GM23338 (cell line): ENCODE measurements at regions not wholly inside any gene's neighbourhood (a gene's known extent, or its start where the extent isn't known, plus 50 kb on each side); places are given as distances from the start of the nearest gene placed in this dataset.
"Not testable (repeated sequence)": the region's sequence is repeated elsewhere in the genome, so short reads cannot be mapped to it uniquely, and the experiment has no call there.

Source experiments
- ATAC-seq: fragments of 200-7000 bp; cut with Tn5 transposase; 3 replicates; pipeline ENCODE4 v1.9.1; 2020
- DNase-seq: peaks from one replicate; pipeline ENCODE4 v3.0.0-alpha.2; 2015; ENCODE audit warnings: low spot score
- H2AFZ ChIP-seq: fragments of 200-600 bp; sonication (generic); 2 replicates; pipeline ENCODE4 v1.8.0; 2016; ENCODE audit warnings: antibody characterized with exemption, mild to moderate bottlenecking, moderate library complexity
- H3F3A ChIP-seq: fragments of 200-600 bp; sonication (generic); replicated peaks from 2 replicates; pipeline ENCODE4 v1.8.0; 2017; ENCODE audit warnings: antibody characterized with exemption, mixed run types, low read depth
- H3K27ac ChIP-seq: fragments of 200-600 bp; sonication (generic); 2 replicates; pipeline ENCODE4 v1.6.1; 2016; ENCODE audit warnings: low read depth
- H3K27me3 ChIP-seq: fragments of 200-600 bp; sonication (generic); 2 replicates; pipeline ENCODE4 v1.8.0; 2016; ENCODE audit warnings: mild to moderate bottlenecking, mixed run types, moderate library complexity; ENCODE audit not compliant: insufficient read depth
- H3K36me3 ChIP-seq: fragments of 200-600 bp; sonication (generic); 2 replicates; pipeline ENCODE4 v1.8.0; 2016; ENCODE audit warnings: mild to moderate bottlenecking; ENCODE audit not compliant: insufficient read depth
- H3K4me1 ChIP-seq: fragments of 200-600 bp; sonication (generic); 2 replicates; pipeline ENCODE4 v1.8.0; 2016; ENCODE audit warnings: mild to moderate bottlenecking, moderate library complexity; ENCODE audit not compliant: insufficient read depth
- H3K4me2 ChIP-seq: fragments of 200-600 bp; sonication (generic); 2 replicates; pipeline ENCODE4 v1.7.1; 2017; ENCODE audit warnings: mixed run types
- H3K4me3 ChIP-seq: fragments of 200-600 bp; sonication (generic); 2 replicates; pipeline ENCODE4 v1.6.1; 2016; ENCODE audit warnings: mixed run types
- H3K79me2 ChIP-seq: fragments of 200-600 bp; sonication (generic); replicated peaks from 2 replicates; pipeline ENCODE4 v1.8.0; 2017; ENCODE audit warnings: mild to moderate bottlenecking; ENCODE audit not compliant: insufficient read depth
- H3K9me2 ChIP-seq: fragments of 200-600 bp; sonication (generic); 2 replicates; pipeline ENCODE4 v1.8.0; 2017; ENCODE audit not compliant: insufficient read depth
- H4K20me1 ChIP-seq: fragments of 200-600 bp; sonication (generic); replicated peaks from 2 replicates; pipeline ENCODE4 v1.8.0; 2017; ENCODE audit warnings: mild to moderate bottlenecking; ENCODE audit not compliant: insufficient read depth
- H3K27ac Mint-ChIP-seq: 2 replicates; pipeline ENCODE4 v1.8.0; 2020; ENCODE audit warnings: inconsistent platforms, mild to moderate bottlenecking, moderate library complexity, mixed read lengths
- H3K27me3 Mint-ChIP-seq: 3 replicates; pipeline ENCODE4 v1.8.0; 2022; ENCODE audit warnings: low read depth, mild to moderate bottlenecking, moderate library complexity, mixed read lengths, inconsistent platforms; ENCODE audit not compliant: insufficient read depth, poor library complexity
- H3K36me3 Mint-ChIP-seq: 3 replicates; pipeline ENCODE4 v1.8.0; 2021; ENCODE audit warnings: low read depth, mild to moderate bottlenecking, inconsistent platforms, moderate library complexity, mixed read lengths
- H3K4me1 Mint-ChIP-seq: 3 replicates; pipeline ENCODE4 v1.8.0; 2020; ENCODE audit warnings: mild to moderate bottlenecking, inconsistent platforms, mixed read lengths
- H3K4me3 Mint-ChIP-seq: 3 replicates; pipeline ENCODE4 v1.8.0; 2021; ENCODE audit warnings: moderate library complexity, mild to moderate bottlenecking, inconsistent platforms, mixed read lengths
- H3K9me3 Mint-ChIP-seq: 3 replicates; pipeline ENCODE4 v1.8.0; 2020; ENCODE audit warnings: moderate library complexity, mild to moderate bottlenecking, inconsistent platforms, mixed read lengths
- EZH2 ChIP-seq: fragments of 200-600 bp; sonication (generic); IDR thresholded peaks from one replicate; pipeline ENCODE4 v1.8.0; 2017; ENCODE audit warnings: antibody characterized with exemption, mild to moderate bottlenecking, low read depth; ENCODE audit not compliant: unreplicated experiment
- ZNF331 ChIP-seq: fragments of 250-450 bp; sonication (Bioruptor Pico); IDR thresholded peaks from 2 replicates; pipeline ENCODE4 v1.5.0; 2020; ENCODE audit warnings: low read depth, mild to moderate bottlenecking, moderate library complexity
- TF ChIP-seq, protein P1 (sequence below): IDR thresholded peaks from one replicate; pipeline ENCODE4 v1.6.1; 2018; ENCODE audit warnings: antibody characterized with exemption; ENCODE audit not compliant: unreplicated experiment
- TF ChIP-seq, protein P2 (sequence below): fragments of 250-450 bp; sonication (Bioruptor Pico); IDR thresholded peaks from 2 replicates; pipeline ENCODE4 v1.5.0; 2020; ENCODE audit warnings: mild to moderate bottlenecking, moderate library complexity

DNA sequence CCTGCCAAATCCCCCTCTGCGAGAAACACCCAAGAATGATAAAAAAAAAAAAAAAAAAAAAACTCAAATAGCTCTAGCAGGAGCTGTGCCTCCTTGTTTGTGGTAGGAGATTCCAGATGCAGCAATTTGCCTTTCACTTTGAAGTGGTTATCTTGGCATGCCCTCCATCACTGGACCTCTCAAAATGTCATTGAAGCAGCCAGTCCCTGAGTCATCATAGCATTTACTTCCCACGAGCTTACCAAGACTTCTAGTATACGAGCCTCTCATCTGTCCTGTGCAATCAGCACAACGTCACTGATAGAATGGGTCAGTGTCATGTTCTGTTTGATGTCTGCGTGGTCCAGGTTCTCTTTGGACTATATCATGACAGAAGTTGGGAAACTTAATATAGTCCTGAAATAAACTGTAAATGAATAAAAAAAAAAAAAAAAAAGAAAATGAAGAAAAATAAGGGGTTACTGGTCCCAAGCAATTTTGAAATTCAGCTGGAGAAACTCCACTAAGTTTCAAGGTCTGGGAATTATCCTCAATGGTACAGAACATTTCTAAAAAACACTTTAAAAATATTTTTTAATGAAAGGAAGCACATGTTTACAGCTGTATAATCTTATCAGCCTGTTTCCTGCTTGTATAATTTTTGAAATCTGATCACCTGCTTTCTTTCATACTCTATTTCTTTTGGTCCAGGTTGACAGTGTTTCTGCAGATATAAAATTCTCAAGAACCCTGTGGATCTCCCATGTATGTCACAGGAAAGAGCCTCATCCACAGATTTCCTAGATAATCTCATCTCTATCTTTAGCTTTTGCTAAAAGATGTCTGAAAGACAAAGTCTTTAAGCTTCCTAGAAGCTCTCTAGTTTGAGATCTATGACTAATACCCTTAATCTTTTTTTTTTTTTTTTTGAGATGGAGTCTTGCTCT, 74.1 kb upstream of the EHBP1 start (continued):
- TF ChIP-seq, protein P1, sequence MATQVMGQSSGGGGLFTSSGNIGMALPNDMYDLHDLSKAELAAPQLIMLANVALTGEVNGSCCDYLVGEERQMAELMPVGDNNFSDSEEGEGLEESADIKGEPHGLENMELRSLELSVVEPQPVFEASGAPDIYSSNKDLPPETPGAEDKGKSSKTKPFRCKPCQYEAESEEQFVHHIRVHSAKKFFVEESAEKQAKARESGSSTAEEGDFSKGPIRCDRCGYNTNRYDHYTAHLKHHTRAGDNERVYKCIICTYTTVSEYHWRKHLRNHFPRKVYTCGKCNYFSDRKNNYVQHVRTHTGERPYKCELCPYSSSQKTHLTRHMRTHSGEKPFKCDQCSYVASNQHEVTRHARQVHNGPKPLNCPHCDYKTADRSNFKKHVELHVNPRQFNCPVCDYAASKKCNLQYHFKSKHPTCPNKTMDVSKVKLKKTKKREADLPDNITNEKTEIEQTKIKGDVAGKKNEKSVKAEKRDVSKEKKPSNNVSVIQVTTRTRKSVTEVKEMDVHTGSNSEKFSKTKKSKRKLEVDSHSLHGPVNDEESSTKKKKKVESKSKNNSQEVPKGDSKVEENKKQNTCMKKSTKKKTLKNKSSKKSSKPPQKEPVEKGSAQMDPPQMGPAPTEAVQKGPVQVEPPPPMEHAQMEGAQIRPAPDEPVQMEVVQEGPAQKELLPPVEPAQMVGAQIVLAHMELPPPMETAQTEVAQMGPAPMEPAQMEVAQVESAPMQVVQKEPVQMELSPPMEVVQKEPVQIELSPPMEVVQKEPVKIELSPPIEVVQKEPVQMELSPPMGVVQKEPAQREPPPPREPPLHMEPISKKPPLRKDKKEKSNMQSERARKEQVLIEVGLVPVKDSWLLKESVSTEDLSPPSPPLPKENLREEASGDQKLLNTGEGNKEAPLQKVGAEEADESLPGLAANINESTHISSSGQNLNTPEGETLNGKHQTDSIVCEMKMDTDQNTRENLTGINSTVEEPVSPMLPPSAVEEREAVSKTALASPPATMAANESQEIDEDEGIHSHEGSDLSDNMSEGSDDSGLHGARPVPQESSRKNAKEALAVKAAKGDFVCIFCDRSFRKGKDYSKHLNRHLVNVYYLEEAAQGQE = no peak

DNA sequence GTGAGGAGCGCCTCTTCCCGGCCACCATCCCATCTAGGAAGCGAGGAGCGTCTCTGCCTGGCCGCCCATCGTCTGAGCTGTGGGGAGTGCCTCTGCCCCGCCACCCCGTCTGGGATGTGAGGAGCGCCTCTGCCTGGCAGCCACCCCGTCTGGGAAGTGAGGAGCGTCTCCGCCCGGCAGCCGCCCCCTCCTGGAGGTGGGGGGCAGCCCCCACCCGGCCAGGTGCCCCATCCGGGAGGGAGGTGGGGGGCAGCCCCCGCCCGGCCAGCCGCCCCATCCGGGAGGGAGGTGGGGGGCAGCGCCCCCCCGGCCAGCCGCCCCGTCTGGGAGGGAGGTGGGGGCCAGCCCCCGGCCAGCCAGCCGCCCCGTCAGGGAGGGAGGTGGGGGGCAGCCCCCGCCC, 75.3 kb upstream of the EHBP1 start:
- H3K4me3 ChIP-seq, H3K36me3 ChIP-seq, H3K4me1 Mint-ChIP-seq, H3K27me3 ChIP-seq, DNase-seq, H2AFZ ChIP-seq, ATAC-seq, H3K4me2 ChIP-seq, H3K27me3 Mint-ChIP-seq, H3K27ac Mint-ChIP-seq, H3K4me3 Mint-ChIP-seq, H3F3A ChIP-seq, H3K79me2 ChIP-seq, H3K4me1 ChIP-seq, H4K20me1 ChIP-seq, H3K9me2 ChIP-seq, H3K27ac ChIP-seq: not testable (repeated sequence)
- Mint-ChIP-seq H3K9me3 (peaks cover 47% of the 10 kb centered on the region), H3K36me3 (peaks cover 30% of the 10 kb centered on the region)

DNA sequence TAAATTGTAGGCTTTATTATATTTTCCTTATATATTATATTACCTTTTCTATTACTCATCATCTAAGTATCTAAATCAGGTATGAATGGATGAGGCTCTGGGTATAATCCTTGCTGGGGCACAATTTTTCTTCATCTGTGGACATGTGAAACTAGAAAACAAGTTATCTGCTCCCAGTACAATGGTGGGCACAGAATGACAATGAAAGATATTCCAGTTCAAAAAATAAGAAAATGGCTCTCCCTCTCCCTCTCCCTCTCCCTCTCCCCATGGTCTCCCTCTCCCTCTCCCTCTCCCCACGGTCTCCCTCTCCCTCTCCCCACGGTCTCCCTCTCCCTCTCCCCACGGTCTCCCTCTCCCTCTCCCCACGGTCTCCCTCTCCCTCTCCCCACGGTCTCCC, 76.2 kb upstream of the EHBP1 start:
- not testable (repeated sequence) for H3K79me2 ChIP-seq, DNase-seq, H2AFZ ChIP-seq, H3K27me3 Mint-ChIP-seq, H3K4me1 Mint-ChIP-seq, H4K20me1 ChIP-seq, H3F3A ChIP-seq, H3K36me3 ChIP-seq, H3K27ac ChIP-seq, H3K27me3 ChIP-seq, H3K4me2 ChIP-seq, H3K4me3 Mint-ChIP-seq, H3K27ac Mint-ChIP-seq, H3K4me3 ChIP-seq, ATAC-seq, H3K4me1 ChIP-seq, H3K9me2 ChIP-seq
- peaks cover 30% of the 10 kb centered on the region for H3K36me3 Mint-ChIP-seq
- H3K9me3 Mint-ChIP-seq = peaks cover 43% of the 10 kb centered on the region

DNA sequence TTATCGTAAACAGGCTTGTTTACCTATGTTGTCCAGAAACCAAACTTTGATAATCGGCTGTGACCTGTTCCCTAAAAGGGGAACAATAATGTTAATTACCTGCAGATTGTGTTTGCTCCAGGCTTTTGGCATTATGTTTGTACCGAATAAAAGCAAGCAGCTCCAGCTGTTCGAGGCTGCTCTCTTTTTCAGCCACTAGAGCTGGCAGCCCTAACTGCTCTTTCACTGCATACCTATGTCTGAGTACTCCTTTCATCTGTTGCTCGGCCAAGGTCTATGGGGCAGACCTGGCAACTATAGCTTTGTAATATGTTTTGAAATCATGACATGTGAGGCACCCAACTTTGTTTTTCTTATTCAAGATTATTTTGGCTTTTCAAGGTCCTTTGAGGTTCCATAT, 77.8 kb upstream of the EHBP1 start:
- no peaks in the 10 kb centered on the region for H3F3A ChIP-seq
- H3K4me2 ChIP-seq = no peak overlapping the region
- no peak overlapping the region for H2AFZ ChIP-seq
- no peaks in the 10 kb centered on the region for H3K79me2 ChIP-seq
- Mint-ChIP-seq H3K27ac (no peak overlapping the region), H3K9me3 (peaks cover 36% of the 10 kb centered on the region), H3K4me1 (peaks cover 3% of the 10 kb centered on the region; the same call in 1 of the 3 replicates), H3K27me3 (peaks cover 2% of the 10 kb centered on the region), H3K4me3 (no peak overlapping the region), H3K36me3 (peaks cover 27% of the 10 kb centered on the region)
- H3K4me1 ChIP-seq = no peaks in the 10 kb centered on the region
- H4K20me1 ChIP-seq = no peaks in the 10 kb centered on the region
- H3K27me3 ChIP-seq = no peaks in the 10 kb centered on the region
- ATAC-seq (peak; percentile 97), DNase-seq (peak; percentile 50)
- no peak overlapping the region for H3K4me3 ChIP-seq
- H3K9me2 ChIP-seq = no peaks in the 10 kb centered on the region
- no peak overlapping the region for H3K27ac ChIP-seq
- H3K36me3 ChIP-seq = no peaks in the 10 kb centered on the region; the same call in 1 of the 2 replicates
- no peak for TF ChIP-seq EZH2
- TF ChIP-seq, protein P2, sequence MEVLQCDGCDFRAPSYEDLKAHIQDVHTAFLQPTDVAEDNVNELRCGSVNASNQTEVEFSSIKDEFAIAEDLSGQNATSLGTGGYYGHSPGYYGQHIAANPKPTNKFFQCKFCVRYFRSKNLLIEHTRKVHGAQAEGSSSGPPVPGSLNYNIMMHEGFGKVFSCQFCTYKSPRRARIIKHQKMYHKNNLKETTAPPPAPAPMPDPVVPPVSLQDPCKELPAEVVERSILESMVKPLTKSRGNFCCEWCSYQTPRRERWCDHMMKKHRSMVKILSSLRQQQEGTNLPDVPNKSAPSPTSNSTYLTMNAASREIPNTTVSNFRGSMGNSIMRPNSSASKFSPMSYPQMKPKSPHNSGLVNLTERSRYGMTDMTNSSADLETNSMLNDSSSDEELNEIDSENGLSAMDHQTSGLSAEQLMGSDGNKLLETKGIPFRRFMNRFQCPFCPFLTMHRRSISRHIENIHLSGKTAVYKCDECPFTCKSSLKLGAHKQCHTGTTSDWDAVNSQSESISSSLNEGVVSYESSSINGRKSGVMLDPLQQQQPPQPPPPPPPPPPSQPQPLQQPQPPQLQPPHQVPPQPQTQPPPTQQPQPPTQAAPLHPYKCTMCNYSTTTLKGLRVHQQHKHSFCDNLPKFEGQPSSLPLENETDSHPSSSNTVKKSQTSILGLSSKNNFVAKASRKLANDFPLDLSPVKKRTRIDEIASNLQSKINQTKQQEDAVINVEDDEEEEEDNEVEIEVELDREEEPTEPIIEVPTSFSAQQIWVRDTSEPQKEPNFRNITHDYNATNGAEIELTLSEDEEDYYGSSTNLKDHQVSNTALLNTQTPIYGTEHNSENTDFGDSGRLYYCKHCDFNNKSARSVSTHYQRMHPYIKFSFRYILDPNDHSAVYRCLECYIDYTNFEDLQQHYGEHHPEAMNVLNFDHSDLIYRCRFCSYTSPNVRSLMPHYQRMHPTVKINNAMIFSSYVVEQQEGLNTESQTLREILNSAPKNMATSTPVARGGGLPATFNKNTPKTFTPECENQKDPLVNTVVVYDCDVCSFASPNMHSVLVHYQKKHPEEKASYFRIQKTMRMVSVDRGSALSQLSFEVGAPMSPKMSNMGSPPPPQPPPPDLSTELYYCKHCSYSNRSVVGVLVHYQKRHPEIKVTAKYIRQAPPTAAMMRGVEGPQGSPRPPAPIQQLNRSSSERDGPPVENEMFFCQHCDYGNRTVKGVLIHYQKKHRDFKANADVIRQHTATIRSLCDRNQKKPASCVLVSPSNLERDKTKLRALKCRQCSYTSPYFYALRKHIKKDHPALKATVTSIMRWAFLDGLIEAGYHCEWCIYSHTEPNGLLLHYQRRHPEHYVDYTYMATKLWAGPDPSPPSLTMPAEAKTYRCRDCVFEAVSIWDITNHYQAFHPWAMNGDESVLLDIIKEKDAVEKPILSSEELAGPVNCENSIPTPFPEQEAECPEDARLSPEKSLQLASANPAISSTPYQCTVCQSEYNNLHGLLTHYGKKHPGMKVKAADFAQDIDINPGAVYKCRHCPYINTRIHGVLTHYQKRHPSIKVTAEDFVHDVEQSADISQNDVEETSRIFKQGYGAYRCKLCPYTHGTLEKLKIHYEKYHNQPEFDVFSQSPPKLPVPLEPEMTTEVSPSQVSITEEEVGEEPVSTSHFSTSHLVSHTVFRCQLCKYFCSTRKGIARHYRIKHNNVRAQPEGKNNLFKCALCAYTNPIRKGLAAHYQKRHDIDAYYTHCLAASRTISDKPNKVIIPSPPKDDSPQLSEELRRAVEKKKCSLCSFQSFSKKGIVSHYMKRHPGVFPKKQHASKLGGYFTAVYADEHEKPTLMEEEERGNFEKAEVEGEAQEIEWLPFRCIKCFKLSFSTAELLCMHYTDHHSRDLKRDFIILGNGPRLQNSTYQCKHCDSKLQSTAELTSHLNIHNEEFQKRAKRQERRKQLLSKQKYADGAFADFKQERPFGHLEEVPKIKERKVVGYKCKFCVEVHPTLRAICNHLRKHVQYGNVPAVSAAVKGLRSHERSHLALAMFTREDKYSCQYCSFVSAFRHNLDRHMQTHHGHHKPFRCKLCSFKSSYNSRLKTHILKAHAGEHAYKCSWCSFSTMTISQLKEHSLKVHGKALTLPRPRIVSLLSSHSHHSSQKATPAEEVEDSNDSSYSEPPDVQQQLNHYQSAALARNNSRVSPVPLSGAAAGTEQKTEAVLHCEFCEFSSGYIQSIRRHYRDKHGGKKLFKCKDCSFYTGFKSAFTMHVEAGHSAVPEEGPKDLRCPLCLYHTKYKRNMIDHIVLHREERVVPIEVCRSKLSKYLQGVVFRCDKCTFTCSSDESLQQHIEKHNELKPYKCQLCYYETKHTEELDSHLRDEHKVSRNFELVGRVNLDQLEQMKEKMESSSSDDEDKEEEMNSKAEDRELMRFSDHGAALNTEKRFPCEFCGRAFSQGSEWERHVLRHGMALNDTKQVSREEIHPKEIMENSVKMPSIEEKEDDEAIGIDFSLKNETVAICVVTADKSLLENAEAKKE = no peak
- no peak for TF ChIP-seq ZNF331 (CRISPR knock-in tag)
